PC-3 (cell line): ENCODE measurements at regions not wholly inside any gene's neighbourhood (a gene's known extent, or its start where the extent isn't known, plus 50 kb on each side); places are given as distances from the start of the nearest gene placed in this dataset.

ENCODE experiments used
- ATAC-seq: fragments of 200-7000 bp; cut with Tn5 transposase; 2 replicates; pipeline ENCODE4 v1.9.1; 2020; ENCODE audit warnings: mild to moderate bottlenecking, moderate library complexity
- BruUV-seq: library from RNA; stranded (reverse); fragments of 400-500 nt; replicated peaks from 2 replicates; lab custom pipeline; 2021; lab: Mats Ljungman, UMichigan
- CTCF ChIA-PET: fragments of 300-600 bp; sonication (Branson Sonifier 250); formaldehyde crosslinking; loops from one replicate; lab custom pipeline; 2022; ENCODE audit warnings: antibody characterized with exemption; lab: Charles Lee
- POLR2A ChIA-PET: fragments of 300-600 bp; sonication (Branson Sonifier 250); formaldehyde crosslinking; loops from one replicate; lab custom pipeline; 2022; ENCODE audit warnings: antibody characterized with exemption; ENCODE audit not compliant: unreplicated experiment; lab: Charles Lee
- DNase-seq: peaks from one replicate; pipeline ENCODE4 v3.0.0-alpha.2; 2015
- H2AFZ ChIP-seq: fragments of 300-600 bp; sonication (generic); 2 replicates; pipeline ENCODE4 v1.6.0; 2016; ENCODE audit warnings: antibody characterized with exemption, low read length
- H3F3A ChIP-seq: fragments of 300-600 bp; sonication (generic); one replicate; pipeline ENCODE4 v1.6.0; 2017; ENCODE audit warnings: antibody characterized with exemption, low read length, control low read depth, mild to moderate bottlenecking; ENCODE audit not compliant: unreplicated experiment
- H3K27ac ChIP-seq: fragments of 300-600 bp; sonication (generic); 2 replicates; pipeline ENCODE4 v1.5.1; 2016; ENCODE audit warnings: mild to moderate bottlenecking, low read length
- H3K27me3 ChIP-seq: fragments of 300-600 bp; sonication (generic); 2 replicates; pipeline ENCODE4 v1.6.1; 2016; ENCODE audit warnings: low read length, mixed read lengths
- H3K36me3 ChIP-seq: fragments of 300-600 bp; sonication (generic); 2 replicates; pipeline ENCODE4 v1.6.1; 2016; ENCODE audit warnings: low read depth, mixed run types, low read length, mixed read lengths
- H3K4me1 ChIP-seq: fragments of 300-600 bp; sonication (generic); 2 replicates; pipeline ENCODE4 v1.5.1; 2016; ENCODE audit warnings: low read length; ENCODE audit not compliant: insufficient read depth
- H3K4me2 ChIP-seq: fragments of 300-600 bp; sonication (generic); 2 replicates; pipeline ENCODE4 v1.6.0; 2016; ENCODE audit warnings: low read length
- H3K4me3 ChIP-seq: fragments of 300-600 bp; sonication (generic); 2 replicates; pipeline ENCODE4 v1.5.1; 2016; ENCODE audit warnings: mild to moderate bottlenecking, low read length, mixed read lengths
- H3K79me2 ChIP-seq: fragments of 300-600 bp; sonication (generic); 2 replicates; pipeline ENCODE4 v1.6.1; 2017; ENCODE audit warnings: low read length, mixed read lengths
- H3K9ac ChIP-seq: fragments of 300-600 bp; sonication (generic); 2 replicates; pipeline ENCODE4 v1.6.0; 2016; ENCODE audit warnings: mild to moderate bottlenecking, low read length
- H3K9me2 ChIP-seq: fragments of 300-600 bp; sonication (generic); replicated peaks from 2 replicates; pipeline ENCODE4 v1.6.1; 2016; ENCODE audit warnings: mixed run types, low read length, mixed read lengths
- H3K9me3 ChIP-seq: fragments of 300-600 bp; sonication (generic); 2 replicates; pipeline ENCODE4 v1.6.1; 2016; ENCODE audit warnings: low read length, mixed read lengths
- H4K20me1 ChIP-seq: fragments of 300-600 bp; sonication (generic); 2 replicates; pipeline ENCODE4 v1.6.1; 2016; ENCODE audit warnings: low read length, mixed read lengths
- EZH2 ChIP-seq: fragments of 300-600 bp; sonication (generic); IDR thresholded peaks from one replicate; pipeline ENCODE4 v1.6.1; 2017; ENCODE audit warnings: antibody characterized with exemption, mild to moderate bottlenecking, low read length; ENCODE audit not compliant: unreplicated experiment
- EZH2phosphoT487 ChIP-seq: fragments of 300-600 bp; sonication (generic); IDR thresholded peaks from 2 replicates; pipeline ENCODE4 v1.6.1; 2018; ENCODE audit warnings: mild to moderate bottlenecking, antibody characterized with exemption, low read length, borderline replicate concordance
- intact Hi-C: fragments of 100-400 bp; cut with micrococcal nuclease; formaldehyde crosslinking; loops from 2 replicates; pipeline ENCODE4 v1.9.0; 2023
- TF ChIP-seq, protein P1 (sequence below): fragments of 300-600 bp; sonication (generic); conservative IDR thresholded peaks from 2 replicates; pipeline ENCODE4 v1.5.1; 2017; ENCODE audit warnings: antibody characterized with exemption, low read depth, mild to moderate bottlenecking, low read length

DNA sequence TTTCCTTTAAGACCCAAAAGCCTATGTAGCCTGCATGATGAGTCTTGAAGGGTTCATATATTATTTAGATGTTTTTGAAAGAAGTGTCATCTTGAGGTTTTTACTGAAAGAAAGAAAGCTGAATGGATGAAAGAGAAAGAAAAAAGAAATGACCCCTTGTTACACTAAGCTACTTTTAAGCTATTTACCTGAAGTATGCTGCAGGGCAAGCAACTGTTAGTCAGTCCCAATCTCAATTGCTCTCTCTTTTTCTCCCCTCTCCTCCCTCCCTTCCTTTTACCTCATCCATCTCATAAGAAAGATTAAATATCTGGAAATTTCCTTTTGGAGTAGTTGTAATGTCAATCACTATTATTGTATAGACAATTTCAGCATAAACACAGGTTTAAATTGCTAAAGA lies 512.4 kb downstream of the TMTC2 start:
- CTCF ChIA-PET: no interaction called here
- H3K27ac ChIP-seq: no peak overlapping the region
- H4K20me1 ChIP-seq: no peaks in the 10 kb centered on the region
- H3K4me2 ChIP-seq: no peak overlapping the region
- H3K4me3 ChIP-seq: no peak overlapping the region
- ATAC-seq (no peak), DNase-seq (no peak)
- no peaks in the 10 kb centered on the region for H3K36me3 ChIP-seq
- no peak overlapping the region for H3K9ac ChIP-seq
- H3K27me3 ChIP-seq: no peaks in the 10 kb centered on the region
- no peak overlapping the region for H2AFZ ChIP-seq
- no peak for TF ChIP-seq EZH2
- no peak for TF ChIP-seq EZH2phosphoT487
- TF ChIP-seq, protein P1, sequence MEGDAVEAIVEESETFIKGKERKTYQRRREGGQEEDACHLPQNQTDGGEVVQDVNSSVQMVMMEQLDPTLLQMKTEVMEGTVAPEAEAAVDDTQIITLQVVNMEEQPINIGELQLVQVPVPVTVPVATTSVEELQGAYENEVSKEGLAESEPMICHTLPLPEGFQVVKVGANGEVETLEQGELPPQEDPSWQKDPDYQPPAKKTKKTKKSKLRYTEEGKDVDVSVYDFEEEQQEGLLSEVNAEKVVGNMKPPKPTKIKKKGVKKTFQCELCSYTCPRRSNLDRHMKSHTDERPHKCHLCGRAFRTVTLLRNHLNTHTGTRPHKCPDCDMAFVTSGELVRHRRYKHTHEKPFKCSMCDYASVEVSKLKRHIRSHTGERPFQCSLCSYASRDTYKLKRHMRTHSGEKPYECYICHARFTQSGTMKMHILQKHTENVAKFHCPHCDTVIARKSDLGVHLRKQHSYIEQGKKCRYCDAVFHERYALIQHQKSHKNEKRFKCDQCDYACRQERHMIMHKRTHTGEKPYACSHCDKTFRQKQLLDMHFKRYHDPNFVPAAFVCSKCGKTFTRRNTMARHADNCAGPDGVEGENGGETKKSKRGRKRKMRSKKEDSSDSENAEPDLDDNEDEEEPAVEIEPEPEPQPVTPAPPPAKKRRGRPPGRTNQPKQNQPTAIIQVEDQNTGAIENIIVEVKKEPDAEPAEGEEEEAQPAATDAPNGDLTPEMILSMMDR: no peak
- no peaks in the 10 kb centered on the region for H3K9me2 ChIP-seq
- no TSS peak for BruUV-seq
- H3K9me3 ChIP-seq: no peaks in the 10 kb centered on the region; the same call in 1 of the 2 replicates
- intact Hi-C loops: no loop called here
- no peaks in the 10 kb centered on the region for H3K4me1 ChIP-seq
- no peaks in the 10 kb centered on the region for H3F3A ChIP-seq
- no peaks in the 10 kb centered on the region for H3K79me2 ChIP-seq
- POLR2A ChIA-PET: no interaction called here

- H3K36me3 ChIP-seq: no peaks in the 10 kb centered on the region
- no peaks in the 10 kb centered on the region for H4K20me1 ChIP-seq
- no peak overlapping the region for H2AFZ ChIP-seq
- ATAC-seq (no peak), DNase-seq (no peak)
- no peak overlapping the region for H3K27ac ChIP-seq
- CTCF ChIA-PET: no interaction called here
- H3K4me3 ChIP-seq: no peak overlapping the region
- POLR2A ChIA-PET: no interaction called here
- no peaks in the 10 kb centered on the region for H3K9me2 ChIP-seq
- TF ChIP-seq EZH2 (no peak), EZH2phosphoT487 (no peak)
- TF ChIP-seq, protein P1: no peak
- H3K9ac ChIP-seq: no peak overlapping the region
- no peak overlapping the region for H3K4me2 ChIP-seq
- no peaks in the 10 kb centered on the region for H3K4me1 ChIP-seq
- H3K9me3 ChIP-seq: no peaks in the 10 kb centered on the region; the same call in 1 of the 2 replicates
- H3K27me3 ChIP-seq: no peaks in the 10 kb centered on the region
- intact Hi-C loops: no loop called here
- no peaks in the 10 kb centered on the region for H3F3A ChIP-seq
- H3K79me2 ChIP-seq: no peaks in the 10 kb centered on the region
- BruUV-seq: no TSS peak
These were observed 511.7 kb downstream of the TMTC2 start for GRCh38 chr12:83198291-83199015.

GRCh38 chr12:83197483-83197914 lies 510.8 kb downstream of the TMTC2 start:
- H2AFZ ChIP-seq: no peak overlapping the region
- TF ChIP-seq EZH2phosphoT487 (no peak), EZH2 (no peak)
- TF ChIP-seq, protein P1: no peak
- H3K9me2 ChIP-seq: no peaks in the 10 kb centered on the region
- no peaks in the 10 kb centered on the region for H4K20me1 ChIP-seq
- H3K79me2 ChIP-seq: no peaks in the 10 kb centered on the region
- intact Hi-C loops: no loop called here
- no TSS peak for BruUV-seq
- no peak overlapping the region for H3K9ac ChIP-seq
- ATAC-seq (no peak), DNase-seq (no peak)
- H3K4me3 ChIP-seq: no peak overlapping the region
- no peaks in the 10 kb centered on the region for H3K36me3 ChIP-seq
- H3K4me1 ChIP-seq: no peaks in the 10 kb centered on the region
- H3K27me3 ChIP-seq: no peaks in the 10 kb centered on the region
- H3K9me3 ChIP-seq: no peaks in the 10 kb centered on the region; the same call in 1 of the 2 replicates
- H3F3A ChIP-seq: no peaks in the 10 kb centered on the region
- H3K4me2 ChIP-seq: no peak overlapping the region
- no peak overlapping the region for H3K27ac ChIP-seq
- ChIA-PET POLR2A (no interaction called here), CTCF (no interaction called here)
